ENCODE measurements at regions not wholly inside any gene's neighbourhood (a gene's known extent, or its start where the extent isn't known, plus 50 kb on each side); places are given as distances from the start of the nearest gene placed in this dataset.

- no peak for DNase-seq (ENCODE audit: low read depth)
Measured at GRCh38 chr3:103057003-103057402, 622.2 kb downstream of the ZPLD1 start.

GRCh38 chr3:103057487-103057886, 622.7 kb downstream of the ZPLD1 start:
- DNase-seq (ENCODE audit: low read depth): no peak

- DNase-seq (ENCODE audit: low read depth): no peak
Measured at GRCh38 chr3:103059432-103059831, 624.6 kb downstream of the ZPLD1 start.

GRCh38 chr3:103060242-103060641, 625.4 kb downstream of the ZPLD1 start:
- DNase-seq (ENCODE audit: low read depth): no peak

GRCh38 chr3:103067963-103068362, 633.1 kb downstream of the ZPLD1 start:
- DNase-seq (ENCODE audit: low read depth): no peak

- DNase-seq (ENCODE audit: low read depth): no peak
Measured at GRCh38 chr3:103075282-103075681, 640.5 kb downstream of the ZPLD1 start.

- no peak for DNase-seq (ENCODE audit: low read depth)
Measured at GRCh38 chr3:103077910-103078309, 643.1 kb downstream of the ZPLD1 start.

- no peak for DNase-seq (ENCODE audit: low read depth)
Measured at GRCh38 chr3:103082501-103082900, 647.7 kb downstream of the ZPLD1 start.

- no peak for DNase-seq (ENCODE audit: low read depth)
Measured at GRCh38 chr3:103083848-103084631, 649.2 kb downstream of the ZPLD1 start.

GRCh38 chr3:103085465-103085864, 650.6 kb downstream of the ZPLD1 start:
- no peak for DNase-seq (ENCODE audit: low read depth)

GRCh38 chr3:103089758-103090157, 654.9 kb downstream of the ZPLD1 start:
- no peak for DNase-seq (ENCODE audit: low read depth)

- DNase-seq (ENCODE audit: low read depth): no peak
Measured at GRCh38 chr3:103105206-103105605, 670.4 kb downstream of the ZPLD1 start.

GRCh38 chr3:103112273-103112672, 677.5 kb downstream of the ZPLD1 start:
- no peak for DNase-seq (ENCODE audit: low read depth)

- DNase-seq (ENCODE audit: low read depth): no peak
Measured at GRCh38 chr3:103126115-103126514, 691.3 kb downstream of the ZPLD1 start.

GRCh38 chr3:103127098-103127630, 692.3 kb downstream of the ZPLD1 start:
- no peak for DNase-seq (ENCODE audit: low read depth)

- DNase-seq (ENCODE audit: low read depth): no peak
Measured at GRCh38 chr3:103127737-103128136, 692.9 kb downstream of the ZPLD1 start.

GRCh38 chr3:103134023-103134724, 699.4 kb downstream of the ZPLD1 start:
- no peak for DNase-seq (ENCODE audit: low read depth)

- no peak for DNase-seq (ENCODE audit: low read depth)
Measured at GRCh38 chr3:103136621-103137020, 701.8 kb downstream of the ZPLD1 start.

GRCh38 chr3:103137830-103138229, 703.0 kb downstream of the ZPLD1 start:
- DNase-seq (ENCODE audit: low read depth): no peak

- no peak for DNase-seq (ENCODE audit: low read depth)
Measured at GRCh38 chr3:103158183-103158582, 723.4 kb downstream of the ZPLD1 start.

- DNase-seq (ENCODE audit: low read depth): no peak
Measured at GRCh38 chr3:103166890-103167289, 732.1 kb downstream of the ZPLD1 start.

- no peak for DNase-seq (ENCODE audit: low read depth)
Measured at GRCh38 chr3:103167850-103168249, 733.0 kb downstream of the ZPLD1 start.

- DNase-seq (ENCODE audit: low read depth): no peak
Measured at GRCh38 chr3:103169289-103169688, 734.5 kb downstream of the ZPLD1 start.

All from stimulated activated CD8-positive, alpha-beta memory T cell treated with anti-CD3 and anti-CD28 coated beads, Interleukin-4, amount 100 ng/mL, for 24 hours (primary cell).